BLaER1 treated with 17β-estradiol and CSF1 and Interleukin-3, amounts not matched to agents 10 nM and 100 nM (cell line): ENCODE measurements at regions not wholly inside any gene's neighbourhood (a gene's known extent, or its start where the extent isn't known, plus 50 kb on each side); places are given as distances from the start of the nearest gene placed in this dataset.

ENCODE experiments used
- H3K27ac ChIP-seq, 11 experiments: shearing (Covaris generic); formaldehyde crosslinking; 2 replicates each; pipeline ENCODE4 v1.8.1; 2022
- H3K27me3 ChIP-seq, 11 experiments: shearing (Covaris generic); formaldehyde crosslinking; 2 replicates each; pipeline ENCODE4 v1.8.1; 2022
- H3K36me3 ChIP-seq, 11 experiments: shearing (Covaris generic); formaldehyde crosslinking; 2 replicates each; pipeline ENCODE4 v1.8.1; 2022
- H3K4me1 ChIP-seq, 10 experiments: shearing (Covaris generic); formaldehyde crosslinking; 2 replicates each; pipeline ENCODE4 v1.8.1; 2022
- H3K4me2 ChIP-seq, 11 experiments: shearing (Covaris generic); formaldehyde crosslinking; 2 replicates each; pipeline ENCODE4 v1.8.1; 2022
- H3K4me3 ChIP-seq, 10 experiments: shearing (Covaris generic); formaldehyde crosslinking; 2 replicates each; pipeline ENCODE4 v1.8.1; 2022
- H3K9ac ChIP-seq, 11 experiments: shearing (Covaris generic); formaldehyde crosslinking; 2 replicates each; pipeline ENCODE4 v1.8.1; 2022
- H3K9me3 ChIP-seq, 11 experiments: shearing (Covaris generic); formaldehyde crosslinking; replicated peaks in 1 of 11; 2 replicates each; pipeline ENCODE4 v1.8.1; 2022
- H4K20me1 ChIP-seq, 11 experiments: shearing (Covaris generic); formaldehyde crosslinking; 2 replicates each; pipeline ENCODE4 v1.8.1; 2022
- Cebpa-rat ChIP-seq, 11 experiments: shearing (Covaris generic); IDR thresholded peaks; 2 replicates each; pipeline ENCODE4 v1.8.1; 2022

DNA sequence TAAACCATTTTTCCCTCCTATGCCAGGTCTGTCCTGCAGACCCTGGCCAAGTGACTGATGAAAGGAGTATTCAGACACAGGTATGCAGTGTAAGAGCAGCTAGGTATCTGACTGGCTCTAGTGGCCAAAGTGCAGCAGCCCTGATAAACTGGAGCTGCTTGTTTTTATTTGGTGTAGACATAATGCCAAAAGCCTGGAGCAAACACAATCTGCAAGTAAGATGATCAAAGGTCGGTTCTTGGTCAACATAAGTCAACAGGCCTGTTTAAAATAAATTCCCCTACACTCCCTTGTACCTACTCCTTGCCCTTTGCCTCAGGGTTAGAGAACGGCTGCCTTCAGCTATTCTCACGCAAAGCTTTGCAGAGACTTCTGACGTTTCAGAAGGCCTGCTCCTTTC lies 1003.1 kb downstream of the ZPLD1 start:
- H3K27ac ChIP-seq: no peak overlapping the region
- H3K27me3 ChIP-seq: no peaks in the 10 kb centered on the region
- no peaks in the 10 kb centered on the region for H3K4me1 ChIP-seq
- no peak overlapping the region for H3K4me3 ChIP-seq
- TF ChIP-seq Cebpa-rat (IDR thresholded peaks at IDR 0.05): no peak
- no peaks in the 10 kb centered on the region for H3K36me3 ChIP-seq
- H3K9me3 ChIP-seq: peaks cover 20 to 29% (median 24%) of the 10 kb centered on the region in 11 experiments
- H3K9ac ChIP-seq: no peak overlapping the region
- H4K20me1 ChIP-seq: no peaks in the 10 kb centered on the region
- H3K4me2 ChIP-seq: no peak overlapping the region

DNA sequence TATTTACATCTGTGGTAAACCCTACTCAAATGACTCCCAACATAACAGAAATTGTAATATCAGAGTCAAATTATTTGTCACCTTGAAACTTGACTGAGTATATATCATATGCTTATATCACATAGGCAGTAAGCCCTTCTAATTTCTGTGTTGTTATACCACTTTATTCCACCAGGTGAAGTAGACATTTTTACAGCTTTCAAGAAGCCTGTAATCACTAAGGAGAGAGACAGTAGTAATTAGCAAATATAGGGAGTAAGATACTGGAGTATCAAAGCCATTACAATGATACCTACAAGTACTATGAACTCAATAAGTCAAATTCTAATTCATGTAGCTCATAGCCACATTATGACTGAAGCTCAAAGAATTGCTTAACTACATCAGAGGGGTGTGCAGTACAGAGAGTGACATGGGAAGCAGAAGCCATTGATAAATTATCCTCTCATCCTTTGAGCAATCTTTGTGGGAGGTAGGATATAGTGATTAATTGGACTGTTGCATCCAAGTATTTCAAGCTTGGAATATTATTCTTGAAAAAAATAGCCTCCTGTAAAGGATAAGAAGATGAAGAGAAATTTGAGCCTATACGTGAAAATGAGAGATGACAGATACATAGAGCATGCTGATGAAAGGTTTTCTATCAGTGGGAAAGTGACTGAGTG lies 1005.9 kb downstream of the ZPLD1 start:
- Histone ChIP-seq H3K27me3 (no peaks in the 10 kb centered on the region), H3K36me3 (no peaks in the 10 kb centered on the region), H3K9me3 (peaks cover 20 to 29% (median 24%) of the 10 kb centered on the region in 11 experiments), H3K27ac (no peak overlapping the region), H4K20me1 (no peaks in the 10 kb centered on the region), H3K4me3 (no peak overlapping the region), H3K4me1 (no peaks in the 10 kb centered on the region), H3K9ac (no peak overlapping the region), H3K4me2 (no peak overlapping the region)
- TF ChIP-seq Cebpa-rat (IDR thresholded peaks at IDR 0.05): no peak

DNA sequence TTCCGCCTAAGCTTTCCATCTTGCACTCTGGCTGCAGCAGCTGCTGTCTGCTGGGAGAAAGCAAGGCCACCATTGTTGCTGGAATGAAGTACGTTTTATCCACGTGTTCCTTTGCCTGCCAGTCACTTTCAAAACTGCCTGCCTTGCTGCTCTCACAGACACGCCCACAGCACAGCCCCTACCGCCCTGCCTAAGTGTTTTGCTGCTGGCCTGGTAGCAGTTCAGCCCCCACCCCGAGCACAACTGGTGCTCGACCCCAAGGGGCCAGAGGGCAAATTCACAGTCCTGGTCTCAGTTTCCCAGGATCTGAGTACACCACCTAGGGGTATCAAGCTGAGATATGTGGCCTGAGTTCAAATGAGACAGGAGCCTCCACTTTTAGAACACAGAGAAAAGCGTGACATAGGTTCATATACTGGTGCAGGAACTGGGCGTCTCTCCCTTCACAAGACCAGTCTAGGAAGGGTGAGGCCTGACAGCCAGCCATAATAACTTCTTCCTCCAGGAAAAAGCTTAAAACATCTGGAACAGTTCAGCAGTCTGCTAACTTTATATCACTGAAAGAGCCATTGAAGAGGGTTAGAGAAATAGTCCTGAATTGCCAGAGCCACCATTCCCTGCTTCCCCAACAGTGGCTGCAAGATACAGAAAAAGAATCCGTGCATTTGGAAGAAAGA lies 1012.3 kb downstream of the ZPLD1 start:
- no peak overlapping the region for H3K27ac ChIP-seq
- H3K9ac ChIP-seq: no peak overlapping the region
- H3K9me3 ChIP-seq: no peaks in the 10 kb centered on the region; a peak in 1 of 22 replicates
- H3K4me1 ChIP-seq: no peaks in the 10 kb centered on the region
- no peaks in the 10 kb centered on the region for H3K36me3 ChIP-seq
- no peaks in the 10 kb centered on the region for H3K27me3 ChIP-seq
- no peak for TF ChIP-seq Cebpa-rat (IDR thresholded peaks at IDR 0.05)
- H4K20me1 ChIP-seq: no peaks in the 10 kb centered on the region
- no peak overlapping the region for H3K4me2 ChIP-seq
- no peak overlapping the region for H3K4me3 ChIP-seq

DNA sequence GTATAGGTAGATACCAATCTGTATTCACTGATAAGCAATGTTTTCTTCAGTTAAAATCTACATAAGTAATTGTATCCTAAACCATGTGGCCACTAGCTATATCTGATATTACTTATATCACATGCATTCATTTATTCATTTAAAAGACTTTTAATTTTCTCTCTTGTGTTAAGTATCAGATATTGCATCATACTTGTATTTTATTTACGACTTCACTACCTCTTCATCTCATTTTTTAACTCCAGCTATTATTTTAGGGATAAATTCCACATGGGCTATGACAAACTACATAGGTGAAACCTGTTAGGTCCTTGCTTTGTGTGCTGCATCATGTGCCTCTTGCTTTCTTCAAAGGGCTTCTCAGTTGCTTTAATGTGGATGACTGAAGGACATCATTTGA lies 1018.3 kb downstream of the ZPLD1 start:
- Histone ChIP-seq H4K20me1 (no peaks in the 10 kb centered on the region), H3K4me1 (no peaks in the 10 kb centered on the region), H3K36me3 (no peaks in the 10 kb centered on the region), H3K4me3 (no peak overlapping the region), H3K9me3 (no peaks in the 10 kb centered on the region), H3K27ac (no peak overlapping the region), H3K27me3 (no peaks in the 10 kb centered on the region), H3K4me2 (no peak overlapping the region), H3K9ac (no peak overlapping the region)
- TF ChIP-seq Cebpa-rat (IDR thresholded peaks at IDR 0.05): no peak; a peak in 1 of 22 replicates

DNA sequence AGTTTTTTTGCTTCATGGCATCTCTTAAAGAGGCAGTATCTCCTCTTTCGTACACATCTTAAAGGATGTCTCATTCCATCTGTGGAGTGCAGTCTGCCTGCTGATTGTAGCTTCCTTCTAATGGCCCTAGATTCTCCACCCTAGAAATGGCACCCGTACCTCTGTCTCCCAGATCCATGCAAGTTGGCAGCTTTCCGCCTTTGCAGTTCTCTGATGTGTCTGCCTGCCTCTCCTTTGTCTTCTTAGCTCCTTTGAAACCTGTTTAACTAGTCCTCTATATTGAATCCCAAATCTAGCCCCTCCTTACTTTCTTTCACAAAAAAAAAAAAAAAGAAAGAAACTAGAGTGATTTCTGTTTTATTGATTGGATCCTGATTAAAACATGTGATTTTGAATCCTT lies 1025.0 kb downstream of the ZPLD1 start:
- no peak overlapping the region for H3K9ac ChIP-seq
- TF ChIP-seq Cebpa-rat (IDR thresholded peaks at IDR 0.05): no peak
- H3K36me3 ChIP-seq: no peaks in the 10 kb centered on the region
- no peak overlapping the region for H3K4me2 ChIP-seq
- H3K4me3 ChIP-seq: no peak overlapping the region
- H3K4me1 ChIP-seq: no peaks in the 10 kb centered on the region
- no peaks in the 10 kb centered on the region for H3K27me3 ChIP-seq
- H3K27ac ChIP-seq: no peak overlapping the region
- no peaks in the 10 kb centered on the region; a peak in 1 of 22 replicates for H3K9me3 ChIP-seq
- no peaks in the 10 kb centered on the region for H4K20me1 ChIP-seq

DNA sequence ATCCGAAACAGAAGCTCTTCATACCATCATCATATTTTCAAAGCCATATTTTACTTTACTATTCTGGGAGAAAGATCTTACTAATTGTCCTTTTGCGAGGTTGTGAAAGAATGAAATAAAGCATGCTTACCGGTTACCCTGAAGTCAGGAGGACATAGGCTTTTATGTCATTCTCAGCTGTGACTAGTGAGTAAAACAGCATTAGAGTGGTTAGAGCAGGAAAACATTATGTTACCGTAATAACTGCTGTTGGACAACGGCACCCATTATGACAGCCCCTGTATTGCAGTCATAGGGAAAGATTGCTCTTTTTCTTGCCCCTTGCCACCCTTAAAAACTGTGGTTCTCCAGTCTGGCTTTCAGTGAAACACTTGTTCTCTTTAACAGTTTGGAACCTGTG lies 1035.7 kb downstream of the ZPLD1 start:
- H3K9ac ChIP-seq: no peak overlapping the region
- no peak for TF ChIP-seq Cebpa-rat (IDR thresholded peaks at IDR 0.05)
- no peaks in the 10 kb centered on the region for H3K4me1 ChIP-seq
- H3K27ac ChIP-seq: no peak overlapping the region
- H3K36me3 ChIP-seq: no peaks in the 10 kb centered on the region
- H3K4me3 ChIP-seq: no peak overlapping the region
- H3K27me3 ChIP-seq: no peaks in the 10 kb centered on the region
- H4K20me1 ChIP-seq: no peaks in the 10 kb centered on the region
- no peak overlapping the region for H3K4me2 ChIP-seq
- no peaks in the 10 kb centered on the region for H3K9me3 ChIP-seq

DNA sequence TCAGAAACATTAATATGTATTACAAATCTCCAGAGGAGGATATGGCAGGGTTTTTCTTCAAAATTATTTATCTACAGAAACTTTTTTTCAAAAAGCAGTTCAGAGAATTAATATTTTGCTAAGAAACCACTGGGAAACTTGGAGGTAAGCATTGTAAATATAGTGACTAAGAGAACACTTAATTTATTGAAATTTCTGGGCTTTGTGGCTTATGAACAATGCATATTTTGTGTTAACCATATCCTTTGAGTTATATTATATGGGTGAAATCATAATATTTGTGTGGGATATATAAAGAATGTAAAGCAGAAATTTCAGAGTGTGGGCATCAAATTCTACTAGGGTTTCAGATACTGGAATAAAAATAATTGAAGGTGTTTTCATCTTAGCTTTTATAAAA lies 1059.2 kb downstream of the ZPLD1 start:
- Histone ChIP-seq H3K27me3 (no peaks in the 10 kb centered on the region), H3K9ac (no peak overlapping the region), H3K4me1 (no peaks in the 10 kb centered on the region), H3K9me3 (no peaks in the 10 kb centered on the region), H3K27ac (no peak overlapping the region), H3K4me2 (no peak overlapping the region), H4K20me1 (no peaks in the 10 kb centered on the region), H3K4me3 (no peak overlapping the region), H3K36me3 (no peaks in the 10 kb centered on the region)
- no peak for TF ChIP-seq Cebpa-rat (IDR thresholded peaks at IDR 0.05)

DNA sequence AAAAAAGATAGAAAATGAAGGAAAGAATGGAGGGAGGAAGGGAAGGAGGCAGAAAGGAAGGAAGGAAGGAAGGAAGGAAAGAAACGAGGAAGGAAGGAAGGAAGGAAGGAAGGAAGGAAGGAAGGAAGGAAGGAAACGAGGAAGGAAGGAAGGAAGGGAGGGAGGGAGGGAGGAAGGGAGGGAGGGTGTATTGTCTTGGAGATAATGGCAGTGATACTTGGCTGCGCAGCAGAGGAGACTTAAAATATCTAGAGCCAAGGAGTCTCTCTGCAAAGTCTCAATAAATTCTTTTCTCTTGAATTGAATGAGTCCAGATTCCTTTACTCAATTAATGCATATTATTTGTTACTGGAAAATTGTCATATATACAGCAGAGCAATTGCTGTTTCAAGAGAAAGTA lies 1059.7 kb downstream of the ZPLD1 start:
- H3K9me3 ChIP-seq: no peaks in the 10 kb centered on the region
- H4K20me1 ChIP-seq: no peaks in the 10 kb centered on the region
- no peak overlapping the region for H3K9ac ChIP-seq
- no peak overlapping the region for H3K27ac ChIP-seq
- TF ChIP-seq Cebpa-rat (IDR thresholded peaks at IDR 0.05): no peak
- no peak overlapping the region for H3K4me2 ChIP-seq
- H3K27me3 ChIP-seq: no peaks in the 10 kb centered on the region
- H3K4me1 ChIP-seq: no peaks in the 10 kb centered on the region
- no peak overlapping the region for H3K4me3 ChIP-seq
- H3K36me3 ChIP-seq: no peaks in the 10 kb centered on the region

DNA sequence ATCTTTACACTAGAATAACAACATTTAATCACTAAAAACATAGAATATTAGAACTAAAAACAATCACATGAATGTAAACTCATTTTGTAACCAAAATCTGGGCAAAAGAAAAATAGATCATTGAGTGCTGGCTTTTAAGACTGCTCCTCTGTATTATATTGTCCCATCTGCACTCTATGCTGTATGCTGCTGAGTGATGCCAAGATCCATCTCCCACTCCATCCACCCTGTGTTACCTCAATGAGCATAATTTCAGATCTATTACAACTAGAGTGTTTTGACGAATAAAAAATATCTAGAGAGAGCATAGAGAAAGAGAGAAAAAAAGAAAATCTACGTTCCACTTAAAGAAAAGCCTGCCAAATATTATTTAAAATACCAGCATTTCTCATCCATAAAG lies 1060.4 kb downstream of the ZPLD1 start:
- no peak overlapping the region for H3K4me3 ChIP-seq
- no peak overlapping the region for H3K9ac ChIP-seq
- no peak overlapping the region for H3K4me2 ChIP-seq
- H3K27ac ChIP-seq: no peak overlapping the region
- H4K20me1 ChIP-seq: no peaks in the 10 kb centered on the region
- TF ChIP-seq Cebpa-rat (IDR thresholded peaks at IDR 0.05): no peak
- H3K36me3 ChIP-seq: no peaks in the 10 kb centered on the region
- no peaks in the 10 kb centered on the region for H3K27me3 ChIP-seq
- no peaks in the 10 kb centered on the region for H3K4me1 ChIP-seq
- no peaks in the 10 kb centered on the region for H3K9me3 ChIP-seq
